ENCODE measurements at regions not wholly inside any gene's neighbourhood (a gene's known extent, or its start where the extent isn't known, plus 50 kb on each side); places are given as distances from the start of the nearest gene placed in this dataset.

DNA sequence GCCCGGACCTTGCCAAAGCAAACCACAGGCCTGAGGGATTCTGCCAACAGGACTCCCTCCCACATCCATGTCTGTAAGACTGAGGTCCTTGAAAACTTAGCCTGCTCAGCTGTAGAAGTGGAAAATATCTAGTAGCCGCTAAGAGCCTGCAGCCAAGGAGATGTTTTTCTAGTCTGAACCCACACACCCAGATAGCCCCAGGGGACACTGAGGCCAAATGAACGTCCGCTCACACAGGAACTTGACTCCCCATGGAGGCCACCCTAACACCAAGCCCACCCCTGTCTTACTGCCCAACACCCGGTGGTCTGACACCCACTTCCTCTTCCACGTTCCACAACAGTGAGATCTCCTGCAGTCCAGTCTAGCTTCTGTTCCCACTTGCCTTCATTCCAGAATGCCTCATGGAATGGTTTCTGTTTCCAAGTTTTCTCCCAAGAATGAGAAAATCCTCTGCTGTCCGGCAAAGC, 174.8 kb downstream of the PLPP3 start:
- no peak overlapping the region for H3K4me2 ChIP-seq (ENCODE audit: extremely low read depth, insufficient read depth, low read length)
- H3K79me2 ChIP-seq (ENCODE audit: control insufficient read depth, insufficient read depth, low read length): no peaks in the 10 kb centered on the region
- DNase-seq (ENCODE audit: low read depth in 2 of 2): peak in 1 of 2 donors; percentile 84
- H3K4me1 ChIP-seq (ENCODE audit: control insufficient read depth, extremely low read depth, insufficient read depth, low read length): no peaks in the 10 kb centered on the region
- H3K9ac ChIP-seq (ENCODE audit: insufficient read depth, low read length): no peak overlapping the region
- H3K4me3 ChIP-seq (replicated peaks in 1 of 4; ENCODE audit: control extremely low read depth in 1 of 4, insufficient read depth in 1 of 4, low read depth in 3 of 4, low read length in 4 of 4): no peak overlapping the region
- H3K27me3 ChIP-seq (ENCODE audit: control insufficient read depth, insufficient read depth, low read length): no peaks in the 10 kb centered on the region
- no peaks in the 10 kb centered on the region for H3K36me3 ChIP-seq (ENCODE audit: control insufficient read depth, insufficient read depth, low read length)
- TF ChIP-seq EZH2 (IDR thresholded peaks at IDR 0.05; ENCODE audit: low read length, missing control alignments) (no peak), CTCF (conservative IDR thresholded peaks at IDR 0.05 in 1 of 2, IDR thresholded peaks at IDR 0.05 in 1 of 2; ENCODE audit: low read depth in 1 of 2, low read length in 2 of 2) (no peak)
- H2AFZ ChIP-seq (ENCODE audit: low read length): no peak overlapping the region
- no peak overlapping the region for H3K27ac ChIP-seq (ENCODE audit: insufficient read depth, low read length)
- no peaks in the 10 kb centered on the region for H4K20me1 ChIP-seq (ENCODE audit: control insufficient read depth, extremely low read depth, insufficient read depth, low read length)
- H3K9me3 ChIP-seq (ENCODE audit: control insufficient read depth, insufficient read depth, low read depth, low read length): no peaks in the 10 kb centered on the region

- H2AFZ ChIP-seq (ENCODE audit: low read length): no peak overlapping the region
- no peak overlapping the region for H3K4me3 ChIP-seq (replicated peaks in 1 of 4; ENCODE audit: control extremely low read depth in 1 of 4, insufficient read depth in 1 of 4, low read depth in 3 of 4, low read length in 4 of 4)
- no peak overlapping the region for H3K4me2 ChIP-seq (ENCODE audit: extremely low read depth, insufficient read depth, low read length)
- no peak overlapping the region for H3K9ac ChIP-seq (ENCODE audit: insufficient read depth, low read length)
- no peaks in the 10 kb centered on the region for H4K20me1 ChIP-seq (ENCODE audit: control insufficient read depth, extremely low read depth, insufficient read depth, low read length)
- no peaks in the 10 kb centered on the region for H3K9me3 ChIP-seq (ENCODE audit: control insufficient read depth, insufficient read depth, low read depth, low read length)
- TF ChIP-seq CTCF (conservative IDR thresholded peaks at IDR 0.05 in 1 of 2, IDR thresholded peaks at IDR 0.05 in 1 of 2; ENCODE audit: low read depth in 1 of 2, low read length in 2 of 2) (no peak), EZH2 (IDR thresholded peaks at IDR 0.05; ENCODE audit: low read length, missing control alignments) (no peak)
- no peaks in the 10 kb centered on the region for H3K4me1 ChIP-seq (ENCODE audit: control insufficient read depth, extremely low read depth, insufficient read depth, low read length)
- no peaks in the 10 kb centered on the region for H3K27me3 ChIP-seq (ENCODE audit: control insufficient read depth, insufficient read depth, low read length)
- DNase-seq (ENCODE audit: low read depth in 2 of 2): peak in 1 of 2 donors; percentile 58
- no peaks in the 10 kb centered on the region for H3K79me2 ChIP-seq (ENCODE audit: control insufficient read depth, insufficient read depth, low read length)
- H3K36me3 ChIP-seq (ENCODE audit: control insufficient read depth, insufficient read depth, low read length): no peaks in the 10 kb centered on the region
- no peak overlapping the region for H3K27ac ChIP-seq (ENCODE audit: insufficient read depth, low read length)
These were observed 175.3 kb downstream of the PLPP3 start for GRCh38 chr1:56404066-56404465.

DNA sequence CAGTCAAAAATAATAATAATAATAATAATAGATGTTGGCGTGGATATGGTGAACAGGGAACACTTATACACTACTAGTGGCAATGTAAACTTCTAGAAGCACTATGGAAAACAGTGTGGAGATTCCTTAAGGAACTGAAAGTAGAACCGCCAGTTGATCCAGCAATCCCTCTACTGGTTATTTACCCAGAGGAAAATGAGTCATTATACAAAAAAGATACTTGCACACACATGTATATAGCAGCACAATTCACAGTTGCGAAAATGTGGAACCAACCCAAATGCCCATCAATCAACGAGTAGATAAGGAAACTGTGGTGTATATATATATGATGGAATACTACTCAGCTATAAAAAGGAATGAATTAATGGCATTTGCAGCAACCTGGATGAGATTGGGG, 176.0 kb downstream of the PLPP3 start:
- H3K36me3 ChIP-seq (ENCODE audit: control insufficient read depth, insufficient read depth, low read length): no peaks in the 10 kb centered on the region
- TF ChIP-seq EZH2 (IDR thresholded peaks at IDR 0.05; ENCODE audit: low read length, missing control alignments) (no peak), CTCF (conservative IDR thresholded peaks at IDR 0.05 in 1 of 2, IDR thresholded peaks at IDR 0.05 in 1 of 2; ENCODE audit: low read depth in 1 of 2, low read length in 2 of 2) (no peak)
- no peak overlapping the region for H2AFZ ChIP-seq (ENCODE audit: low read length)
- H3K4me2 ChIP-seq (ENCODE audit: extremely low read depth, insufficient read depth, low read length): no peak overlapping the region
- no peak overlapping the region for H3K4me3 ChIP-seq (replicated peaks in 1 of 4; ENCODE audit: control extremely low read depth in 1 of 4, insufficient read depth in 1 of 4, low read depth in 3 of 4, low read length in 4 of 4)
- no peaks in the 10 kb centered on the region for H3K9me3 ChIP-seq (ENCODE audit: control insufficient read depth, insufficient read depth, low read depth, low read length)
- H3K4me1 ChIP-seq (ENCODE audit: control insufficient read depth, extremely low read depth, insufficient read depth, low read length): no peaks in the 10 kb centered on the region
- no peaks in the 10 kb centered on the region for H4K20me1 ChIP-seq (ENCODE audit: control insufficient read depth, extremely low read depth, insufficient read depth, low read length)
- H3K79me2 ChIP-seq (ENCODE audit: control insufficient read depth, insufficient read depth, low read length): no peaks in the 10 kb centered on the region
- no peak overlapping the region for H3K27ac ChIP-seq (ENCODE audit: insufficient read depth, low read length)
- DNase-seq (ENCODE audit: low read depth in 2 of 2): peak in 1 of 2 donors; percentile 28
- no peak overlapping the region for H3K9ac ChIP-seq (ENCODE audit: insufficient read depth, low read length)
- no peaks in the 10 kb centered on the region for H3K27me3 ChIP-seq (ENCODE audit: control insufficient read depth, insufficient read depth, low read length)
